Neural cell (in vitro differentiated cells): ENCODE measurements at regions not wholly inside any gene's neighbourhood (a gene's known extent, or its start where the extent isn't known, plus 50 kb on each side); places are given as distances from the start of the nearest gene placed in this dataset.

ENCODE experiments used
- CTCF ChIP-seq: fragments of 450-650 bp; IDR thresholded peaks from 2 replicates; pipeline ENCODE4 v1.5.1; 2014; ENCODE audit warnings: antibody characterized with exemption, mild to moderate bottlenecking, moderate library complexity; ENCODE audit not compliant: poor library complexity, severe bottlenecking
- EP300 ChIP-seq: fragments of 450-650 bp; conservative IDR thresholded peaks from 2 replicates; pipeline ENCODE4 v1.6.1; 2014; ENCODE audit warnings: antibody characterized with exemption, mild to moderate bottlenecking, moderate library complexity; ENCODE audit not compliant: poor library complexity, severe bottlenecking
- EZH2 ChIP-seq: fragments of 200-600, 300-800 bp; shearing (Covaris generic), sonication (generic); IDR thresholded peaks from 2 replicates; pipeline ENCODE4 v1.6.1; 2014; ENCODE audit warnings: antibody characterized with exemption, low read length, borderline replicate concordance, mild to moderate bottlenecking; ENCODE audit not compliant: insufficient read depth, poor library complexity, severe bottlenecking
- POLR2AphosphoS5 ChIP-seq: IDR thresholded peaks from 2 replicates; pipeline ENCODE4 v1.6.1; 2012
- RAD21 ChIP-seq: fragments of 450-650 bp; conservative IDR thresholded peaks from 2 replicates; pipeline ENCODE4 v1.6.1; 2014; ENCODE audit warnings: antibody characterized with exemption, mild to moderate bottlenecking, moderate library complexity
- SMC3 ChIP-seq: fragments of 450-650 bp; conservative IDR thresholded peaks from 2 replicates; pipeline ENCODE4 v1.6.1; 2014; ENCODE audit warnings: antibody characterized with exemption, mild to moderate bottlenecking, moderate library complexity; ENCODE audit not compliant: poor library complexity

- TF ChIP-seq CTCF (no peak), SMC3 (no peak), RAD21 (no peak), POLR2AphosphoS5 (no peak), EZH2 (no peak), EP300 (no peak)
Measured at GRCh38 chr3:86748015-86748414, 242.9 kb downstream of the VGLL3 start.
